ENCODE measurements at regions not wholly inside any gene's neighbourhood (a gene's known extent, or its start where the extent isn't known, plus 50 kb on each side); places are given as distances from the start of the nearest gene placed in this dataset.

DNA sequence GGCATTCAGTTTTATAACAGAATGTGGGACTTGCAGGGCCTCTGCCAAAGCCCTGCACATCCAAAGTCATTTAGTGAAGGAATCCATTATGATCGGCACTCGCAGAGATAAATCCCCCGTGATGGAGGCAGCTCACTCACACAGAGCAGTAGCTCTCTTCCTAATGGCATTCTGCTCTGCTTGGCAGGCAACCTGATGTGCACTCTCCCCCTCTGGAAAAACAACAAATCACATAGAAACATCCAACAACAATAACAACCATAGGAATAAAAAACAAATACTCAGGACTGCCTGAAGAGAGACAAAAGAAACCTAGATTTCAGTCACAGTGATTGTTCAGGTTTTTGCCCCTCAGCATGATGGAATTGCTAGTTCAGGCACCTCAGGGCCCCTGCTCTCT, 59.7 kb downstream of the NAA11 start:
- Histone ChIP-seq H3K27ac (ENCODE audit: low read length) (no peak overlapping the region), H3F3A (ENCODE audit: insufficient read depth, low read length, poor library complexity, severe bottlenecking) (no peaks in the 10 kb centered on the region), H4K20me1 (ENCODE audit: insufficient read depth) (no peaks in the 10 kb centered on the region), H3K4me3 (ENCODE audit: low read length) (no peak overlapping the region), H3K9me2 (ENCODE audit: insufficient read depth, low read length) (no peaks in the 10 kb centered on the region), H3K9ac (ENCODE audit: low read length) (no peak overlapping the region), H3K4me2 (ENCODE audit: low read length) (no peak overlapping the region), H3K27me3 (ENCODE audit: insufficient read depth, low read depth, low read length) (no peaks in the 10 kb centered on the region), H3K79me2 (replicated peaks; ENCODE audit: insufficient read depth, low read length) (no peaks in the 10 kb centered on the region), H2AFZ (ENCODE audit: low read depth, low read length) (no peak overlapping the region), H3K9me3 (ENCODE audit: low read length) (no peaks in the 10 kb centered on the region), H3K36me3 (ENCODE audit: insufficient read depth, low read length) (no peaks in the 10 kb centered on the region)
- TF ChIP-seq TAF1 (IDR thresholded peaks at IDR 0.05; ENCODE audit: low read depth) (no peak), POLR2AphosphoS5 (IDR thresholded peaks at IDR 0.05) (peak; percentile 20), SMC3 (conservative IDR thresholded peaks at IDR 0.05; ENCODE audit: poor library complexity) (no peak)

- no peak overlapping the region for H3K4me3 ChIP-seq (ENCODE audit: low read length)
- H3K79me2 ChIP-seq (replicated peaks; ENCODE audit: insufficient read depth, low read length) = no peaks in the 10 kb centered on the region
- H2AFZ ChIP-seq (ENCODE audit: low read depth, low read length) = no peak overlapping the region
- no peaks in the 10 kb centered on the region for H3K9me2 ChIP-seq (ENCODE audit: insufficient read depth, low read length)
- TF ChIP-seq EP300 (conservative IDR thresholded peaks at IDR 0.05; ENCODE audit: poor library complexity, severe bottlenecking) (no peak), EZH2 (IDR thresholded peaks at IDR 0.05; ENCODE audit: borderline replicate concordance, insufficient read depth, low read length, poor library complexity, severe bottlenecking) (no peak), SMC3 (conservative IDR thresholded peaks at IDR 0.05; ENCODE audit: poor library complexity) (no peak), POLR2AphosphoS5 (IDR thresholded peaks at IDR 0.05) (no peak), REST (IDR thresholded peaks at IDR 0.05; ENCODE audit: borderline replicate concordance) (no peak), TAF1 (IDR thresholded peaks at IDR 0.05; ENCODE audit: low read depth) (no peak)
- H3F3A ChIP-seq (ENCODE audit: insufficient read depth, low read length, poor library complexity, severe bottlenecking) = no peaks in the 10 kb centered on the region
- H3K9me3 ChIP-seq (ENCODE audit: low read length) = no peaks in the 10 kb centered on the region
- H3K27ac ChIP-seq (ENCODE audit: low read length) = no peak overlapping the region
- no peak overlapping the region for H3K4me2 ChIP-seq (ENCODE audit: low read length)
- H3K36me3 ChIP-seq (ENCODE audit: insufficient read depth, low read length) = no peaks in the 10 kb centered on the region
- no peaks in the 10 kb centered on the region for H4K20me1 ChIP-seq (ENCODE audit: insufficient read depth)
- H3K27me3 ChIP-seq (ENCODE audit: insufficient read depth, low read depth, low read length) = no peaks in the 10 kb centered on the region
- H3K9ac ChIP-seq (ENCODE audit: low read length) = no peak overlapping the region
These were observed 66.6 kb downstream of the NAA11 start for GRCh38 chr4:79259242-79259641.

- H4K20me1 ChIP-seq (ENCODE audit: insufficient read depth) = no peaks in the 10 kb centered on the region
- H3K4me2 ChIP-seq (ENCODE audit: low read length) = no peak overlapping the region
- no peaks in the 10 kb centered on the region for H3K36me3 ChIP-seq (ENCODE audit: insufficient read depth, low read length)
- no peaks in the 10 kb centered on the region for H3F3A ChIP-seq (ENCODE audit: insufficient read depth, low read length, poor library complexity, severe bottlenecking)
- H3K9ac ChIP-seq (ENCODE audit: low read length) = no peak overlapping the region
- H3K79me2 ChIP-seq (replicated peaks; ENCODE audit: insufficient read depth, low read length) = no peaks in the 10 kb centered on the region
- no peak overlapping the region for H3K27ac ChIP-seq (ENCODE audit: low read length)
- H2AFZ ChIP-seq (ENCODE audit: low read depth, low read length) = no peak overlapping the region
- no peaks in the 10 kb centered on the region for H3K9me2 ChIP-seq (ENCODE audit: insufficient read depth, low read length)
- TF ChIP-seq MXI1 (conservative IDR thresholded peaks at IDR 0.05; ENCODE audit: poor library complexity, severe bottlenecking) (no peak), CTCF (IDR thresholded peaks at IDR 0.05; ENCODE audit: poor library complexity, severe bottlenecking) (no peak), POLR2AphosphoS5 (IDR thresholded peaks at IDR 0.05) (no peak), SMC3 (conservative IDR thresholded peaks at IDR 0.05; ENCODE audit: poor library complexity) (no peak), EP300 (conservative IDR thresholded peaks at IDR 0.05; ENCODE audit: poor library complexity, severe bottlenecking) (no peak), RAD21 (conservative IDR thresholded peaks at IDR 0.05) (no peak), REST (IDR thresholded peaks at IDR 0.05; ENCODE audit: borderline replicate concordance) (no peak), EZH2 (IDR thresholded peaks at IDR 0.05; ENCODE audit: borderline replicate concordance, insufficient read depth, low read length, poor library complexity, severe bottlenecking) (no peak), TAF1 (IDR thresholded peaks at IDR 0.05; ENCODE audit: low read depth) (no peak)
- H3K9me3 ChIP-seq (ENCODE audit: low read length) = no peaks in the 10 kb centered on the region
- H3K4me3 ChIP-seq (ENCODE audit: low read length) = no peak overlapping the region
- H3K27me3 ChIP-seq (ENCODE audit: insufficient read depth, low read depth, low read length) = no peaks in the 10 kb centered on the region
These were observed 67.2 kb downstream of the NAA11 start for GRCh38 chr4:79258614-79259176.
